Suppressor macrophage treated with lipopolysaccharide for 4 hours (primary cell): ENCODE measurements at regions not wholly inside any gene's neighbourhood (a gene's known extent, or its start where the extent isn't known, plus 50 kb on each side); places are given as distances from the start of the nearest gene placed in this dataset.
"Not testable (repeated sequence)": the region's sequence is repeated elsewhere in the genome, so short reads cannot be mapped to it uniquely, and the experiment has no call there.

Experiments
- DNase-seq: peaks from one replicate; pipeline ENCODE4 v3.0.0-alpha.2; 2020

DNA sequence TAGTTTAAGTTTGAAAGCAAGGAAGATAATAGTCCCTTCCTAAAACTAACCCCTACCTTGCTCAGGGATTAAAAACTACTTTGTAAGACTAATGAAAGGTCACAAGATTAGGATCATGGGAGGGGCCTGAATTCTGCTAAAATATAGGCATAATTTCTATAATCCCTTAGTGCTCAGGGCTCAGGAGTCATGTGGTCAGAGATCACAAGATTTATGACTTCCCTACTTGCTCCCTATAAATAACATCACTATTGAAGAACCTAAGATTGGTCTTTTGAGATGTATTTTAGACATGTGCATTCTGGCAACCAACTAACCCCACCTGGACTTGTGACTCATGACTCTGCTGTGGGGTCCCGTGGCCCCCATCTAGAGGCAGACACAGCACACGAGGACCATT, 81.1 kb downstream of the STMND1 start:
- DNase-seq = no peak

DNA sequence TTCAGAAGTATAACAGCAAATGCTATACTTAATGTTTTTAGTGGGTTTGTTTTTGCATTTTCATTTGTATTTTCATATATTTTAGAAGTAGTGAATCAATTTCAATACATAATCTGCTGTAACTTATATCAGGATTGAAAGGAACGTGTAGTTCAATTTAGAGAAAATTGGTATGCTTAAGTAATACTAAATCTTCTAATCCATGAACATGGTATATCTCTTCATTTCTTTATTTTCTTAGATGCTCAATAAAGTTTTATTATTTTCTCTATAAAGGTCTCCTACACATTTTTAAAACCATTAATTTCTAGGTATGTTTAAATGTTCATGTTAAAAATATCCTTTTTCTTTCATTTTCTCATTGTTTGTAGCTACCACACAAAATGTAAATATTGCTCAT, 85.1 kb downstream of the STMND1 start:
- DNase-seq = no peak

DNA sequence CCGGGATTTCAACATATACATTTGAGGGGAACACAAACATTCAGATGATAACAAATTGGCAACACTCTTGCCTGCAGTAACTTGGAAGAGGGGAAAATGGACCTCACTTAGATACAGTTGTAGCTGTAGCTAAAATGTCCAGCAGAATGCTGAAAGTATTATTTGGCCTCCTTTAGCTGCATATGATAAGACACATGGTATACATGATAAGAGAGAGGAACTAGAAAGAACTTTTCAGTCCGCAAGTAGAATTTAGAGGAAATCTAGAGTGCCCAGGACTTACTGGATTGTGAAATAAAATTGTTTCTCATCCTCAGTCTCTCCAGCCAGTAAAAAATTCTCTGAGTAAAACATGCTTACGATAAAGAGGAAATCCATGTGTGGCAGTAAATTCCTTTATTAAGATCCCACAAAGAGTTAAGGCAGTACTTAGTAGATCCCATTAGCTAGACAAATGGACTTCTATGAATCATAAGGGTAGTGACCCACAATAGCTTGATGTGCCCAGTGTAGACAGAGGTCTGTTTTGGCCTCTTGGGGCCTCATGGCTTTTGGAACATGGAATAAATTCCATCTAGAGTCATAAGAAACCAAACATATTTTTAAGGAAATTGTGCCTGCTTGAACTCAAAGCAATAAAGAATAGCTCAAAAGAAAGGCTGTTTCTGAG, 87.9 kb upstream of the RBM24 start:
- peak; percentile 6 for DNase-seq

DNA sequence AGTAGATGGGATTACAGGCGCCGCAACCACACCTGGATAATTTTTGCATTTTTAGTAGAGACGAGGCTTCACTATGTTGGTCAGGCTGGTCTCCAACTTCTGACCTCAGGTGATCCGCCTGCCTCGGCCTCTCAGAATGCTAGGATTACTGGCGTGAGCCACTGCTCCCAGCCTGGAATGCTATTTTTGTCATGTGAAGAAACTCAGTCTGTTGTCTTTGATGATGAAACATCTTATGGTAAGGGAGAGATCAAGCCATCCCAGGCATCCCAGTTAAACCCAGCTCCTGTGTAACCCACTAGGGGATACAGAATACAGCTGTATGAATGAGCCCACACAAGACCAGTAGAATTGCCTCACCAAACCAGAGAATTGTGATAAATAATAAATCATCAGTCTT, 83.6 kb upstream of the RBM24 start:
- DNase-seq = no peak

DNA sequence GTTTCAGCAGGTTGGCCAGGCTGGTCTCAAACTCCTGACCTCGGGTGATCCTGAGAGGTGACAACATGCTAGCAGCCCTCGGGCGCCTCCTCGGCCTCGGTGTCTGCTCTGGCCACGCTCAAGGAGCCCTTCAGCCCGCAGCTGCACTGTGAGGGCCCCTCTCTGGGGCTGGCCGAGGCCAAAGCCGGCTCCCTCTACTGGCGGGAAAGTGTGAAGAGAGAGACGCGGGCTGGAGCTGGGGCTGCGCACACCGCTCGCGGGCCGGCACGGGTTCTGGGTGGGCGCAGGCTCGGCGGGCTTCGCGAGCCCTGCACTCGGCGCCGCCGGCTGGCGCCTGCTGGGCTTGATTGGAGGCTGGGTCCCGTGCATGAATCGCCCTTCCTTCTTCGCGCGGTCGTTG, 80.8 kb upstream of the RBM24 start:
- DNase-seq = no peak

DNA sequence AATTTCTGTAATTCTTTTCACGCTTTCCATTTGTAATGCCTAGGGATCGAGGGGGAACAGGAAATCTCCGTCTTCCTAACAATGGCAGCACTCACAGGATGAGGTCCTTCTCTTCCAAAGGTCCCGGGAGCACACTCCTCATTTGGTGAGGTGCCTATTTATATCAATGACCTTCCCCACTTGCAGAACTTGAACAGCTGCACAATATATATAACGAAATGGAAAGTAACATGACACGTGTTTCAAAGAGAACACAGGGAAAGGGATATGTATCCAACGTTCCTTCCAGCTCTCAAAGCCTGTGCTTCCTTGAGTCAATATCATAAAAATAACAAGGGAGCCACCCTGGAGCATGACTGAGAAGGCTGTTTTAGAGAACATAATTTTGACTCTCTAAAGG, 78.6 kb upstream of the RBM24 start:
- DNase-seq = no peak

DNA sequence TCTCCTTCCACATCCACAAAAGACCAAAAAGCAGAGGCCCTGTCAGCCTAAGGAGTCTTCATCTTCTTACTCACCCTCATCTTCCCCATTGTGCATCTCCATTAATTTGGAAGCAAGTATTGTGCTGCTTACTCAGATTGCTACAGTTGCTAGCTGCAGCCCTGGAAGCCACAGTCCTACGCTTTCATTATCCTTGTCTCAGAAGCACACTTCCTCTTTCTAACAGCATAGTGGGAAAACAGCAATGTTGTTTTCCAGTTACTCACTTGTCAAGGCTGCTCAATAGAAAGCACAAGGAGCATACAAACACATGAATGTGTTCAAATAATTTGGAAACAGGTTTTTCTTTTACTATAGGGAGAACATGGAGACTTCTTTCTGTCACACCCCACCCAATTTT, 76.6 kb upstream of the RBM24 start:
- DNase-seq = peak; percentile 51

DNA sequence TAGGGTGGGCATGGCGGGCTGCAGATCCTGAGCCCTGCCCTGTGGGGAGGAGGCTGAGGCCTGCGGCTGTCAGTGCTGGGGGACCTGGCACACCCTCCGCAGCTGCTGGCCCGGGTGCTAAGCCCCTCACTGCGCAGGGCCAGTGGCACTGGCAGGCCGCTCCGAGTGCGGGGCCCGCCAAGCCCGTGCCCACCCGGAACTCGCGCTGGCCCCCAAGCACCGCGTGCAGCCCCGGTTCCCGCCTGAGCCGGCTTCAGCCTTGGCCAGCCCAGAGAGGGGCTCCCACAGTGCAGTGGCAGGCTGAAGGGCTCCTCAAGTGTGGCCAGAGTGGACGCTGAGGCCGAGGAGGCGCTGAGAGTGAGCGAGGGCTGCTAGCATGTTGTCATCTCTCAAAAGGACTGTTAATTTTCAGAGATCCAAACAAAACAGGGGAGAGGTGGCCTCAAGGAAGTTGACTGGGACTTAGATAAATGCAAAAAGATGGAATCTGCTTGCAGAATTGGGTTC, 74.5 kb upstream of the RBM24 start:
- DNase-seq = no peak

DNA sequence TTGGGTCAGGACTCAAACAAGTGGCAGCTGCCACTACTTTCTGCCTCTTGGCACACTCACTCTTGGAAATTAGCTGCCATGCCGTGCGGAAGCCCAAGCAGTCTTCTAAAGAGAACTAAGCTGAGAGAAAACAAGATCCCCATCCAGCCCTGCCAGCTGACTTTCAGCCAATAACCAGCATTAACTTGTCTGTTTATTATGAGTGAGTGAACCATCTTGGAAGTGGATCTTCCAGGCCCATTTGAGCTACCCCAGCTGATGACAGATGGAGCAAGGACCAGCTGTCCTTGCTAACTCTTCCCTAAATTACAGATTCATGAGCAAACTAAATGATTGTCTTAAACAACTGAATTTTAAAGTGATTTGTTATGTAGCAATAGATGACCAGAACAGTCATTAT, 73.9 kb upstream of the RBM24 start:
- DNase-seq = no peak

DNA sequence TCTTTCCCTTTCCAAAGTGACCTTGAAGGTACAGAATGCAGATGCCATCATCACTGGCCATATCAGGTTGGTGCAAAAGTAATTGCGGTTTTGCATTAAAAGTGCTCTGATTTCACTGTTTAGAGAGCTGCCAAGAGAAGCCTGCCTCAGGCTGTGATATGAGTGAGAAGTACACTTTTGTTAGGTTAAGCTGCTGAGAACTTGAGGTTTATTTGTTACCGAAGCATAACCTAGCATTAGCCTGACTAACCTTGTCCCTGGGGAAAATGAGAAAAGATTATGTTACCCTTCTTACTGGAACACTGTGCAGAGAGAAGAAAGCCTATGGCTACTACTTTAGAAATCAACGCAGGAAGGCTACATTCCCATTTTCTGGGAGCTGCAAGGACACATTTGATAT, 70.5 kb upstream of the RBM24 start:
- no peak for DNase-seq

DNA sequence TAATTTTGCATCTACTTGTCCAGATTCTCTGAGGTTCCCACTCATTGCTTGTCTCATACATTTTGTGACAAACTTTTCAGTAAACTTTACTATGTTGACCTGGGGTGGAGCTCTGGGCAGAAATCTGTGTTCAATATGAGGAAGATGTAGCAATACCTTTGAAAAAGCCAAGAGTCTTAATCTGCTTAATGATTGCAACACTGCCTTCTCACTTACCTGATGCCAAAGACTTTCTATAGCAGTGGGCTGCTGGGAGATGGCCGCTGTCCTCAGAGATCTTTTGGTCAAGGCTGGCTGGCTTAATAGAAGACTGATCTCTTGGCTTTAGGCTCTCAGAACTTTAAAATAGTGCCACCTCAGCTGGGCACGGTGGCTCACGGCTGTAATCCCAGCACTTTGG, 70.1 kb upstream of the RBM24 start:
- DNase-seq = no peak

DNA sequence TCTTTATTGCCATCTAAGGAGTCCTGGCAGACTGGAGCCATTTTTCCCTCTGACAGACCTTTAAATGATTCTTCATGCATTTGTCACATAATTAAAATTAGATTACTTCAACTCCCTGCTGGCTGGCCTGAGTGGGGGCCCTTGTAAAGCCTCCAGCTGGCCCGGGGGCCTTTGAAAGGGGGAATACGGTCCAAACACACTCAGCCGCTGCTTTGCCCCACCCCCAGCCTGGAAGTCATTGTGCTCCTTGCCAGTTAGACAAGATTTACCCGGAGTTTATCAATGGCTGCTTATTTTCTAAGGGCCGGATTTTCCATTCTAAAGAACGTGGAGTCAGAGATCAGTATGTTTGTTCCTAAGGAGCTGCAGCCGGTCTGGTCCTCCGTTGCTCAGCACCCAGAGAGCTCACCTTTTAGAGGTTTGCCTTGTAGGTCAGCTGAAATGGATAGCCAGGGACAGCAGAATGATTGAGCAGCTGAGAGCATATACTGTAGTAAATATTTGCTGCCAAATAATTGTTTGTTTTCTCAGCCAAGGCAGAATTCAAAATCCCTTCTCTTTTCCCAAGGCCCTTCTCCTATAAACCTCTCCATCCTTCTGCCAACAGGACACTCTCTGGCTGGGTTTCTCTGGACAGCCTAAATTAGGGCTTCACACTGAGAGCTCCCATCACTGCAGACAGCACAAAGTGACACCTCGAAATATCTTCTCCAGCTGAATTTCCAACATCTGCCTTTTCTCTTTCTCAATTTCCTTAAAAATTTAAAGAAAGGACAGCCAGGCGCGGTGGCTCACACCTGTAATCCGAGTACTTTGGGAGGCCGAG, 68.4 kb upstream of the RBM24 start:
- no peak for DNase-seq

DNA sequence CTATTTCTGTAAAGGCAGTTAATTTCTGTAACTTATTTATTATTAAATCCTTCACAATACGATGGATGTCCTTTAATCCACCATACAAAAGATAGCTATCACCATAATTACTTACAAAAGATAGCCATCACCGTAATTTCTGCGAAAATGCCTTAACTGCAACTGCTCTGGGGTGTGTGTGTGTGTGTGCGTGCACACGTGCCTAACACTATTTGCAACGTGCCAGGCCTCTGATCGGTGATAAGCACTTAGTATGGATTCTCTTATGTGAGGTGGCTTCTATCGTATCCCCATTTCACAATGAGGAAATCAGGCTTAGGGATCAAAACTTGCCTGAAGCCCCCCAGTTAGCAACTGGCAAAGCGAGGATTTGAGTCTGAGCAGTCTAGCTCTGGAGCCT, 67.1 kb upstream of the RBM24 start:
- no peak for DNase-seq

DNA sequence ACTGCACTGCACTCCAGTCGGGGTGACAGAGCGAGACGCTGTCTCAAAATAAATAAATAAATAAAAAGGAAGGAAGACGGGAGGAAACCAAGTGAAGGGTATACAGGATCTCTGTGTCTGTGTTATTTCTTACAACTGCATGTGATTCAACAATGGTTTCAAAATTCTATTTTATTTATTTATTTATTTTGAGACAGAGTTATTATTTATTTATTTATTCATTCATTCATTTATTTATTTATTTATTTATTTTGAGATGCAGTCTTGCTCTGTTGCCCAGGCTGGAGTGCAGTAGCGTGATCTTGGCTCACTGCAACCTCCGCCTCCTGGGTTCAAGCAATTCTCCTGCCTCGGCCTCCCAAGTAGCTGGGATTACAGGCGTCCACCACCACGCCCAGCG, 64.2 kb upstream of the RBM24 start:
- DNase-seq = not testable (repeated sequence)

DNA sequence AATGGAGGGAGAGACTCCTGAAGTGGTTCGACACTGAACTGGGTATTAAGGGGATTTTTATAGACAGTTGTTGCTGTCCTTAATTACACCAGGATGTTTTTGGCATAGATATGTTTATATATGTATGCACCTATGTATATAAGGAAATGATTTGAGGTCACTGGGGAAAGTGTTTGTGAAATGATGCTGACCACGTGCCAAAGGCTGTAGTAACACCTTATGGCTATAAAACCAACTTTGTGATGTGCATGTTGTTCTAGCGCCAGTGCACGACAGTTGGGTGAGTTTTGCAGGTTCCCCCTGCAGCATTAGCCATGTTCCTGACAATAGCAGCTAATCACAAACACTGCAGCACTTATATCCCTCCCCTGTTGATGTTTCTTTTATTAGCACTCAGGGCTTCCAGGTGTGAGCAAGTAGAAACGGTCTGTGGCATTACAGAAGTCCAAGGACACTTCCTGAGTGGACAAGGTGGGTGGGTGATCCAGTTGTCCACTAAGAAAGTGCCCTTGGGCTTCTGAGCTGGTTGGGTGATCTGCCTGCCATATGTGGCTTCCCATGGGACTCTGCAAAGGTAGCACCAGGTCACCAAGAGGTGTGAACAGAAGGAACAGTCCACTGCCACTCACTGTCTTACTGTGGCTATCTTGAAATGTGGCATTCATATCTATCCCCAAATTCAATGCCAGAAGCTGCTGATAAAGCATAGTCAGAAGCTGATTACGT, 63.0 kb upstream of the RBM24 start:
- DNase-seq = no peak

DNA sequence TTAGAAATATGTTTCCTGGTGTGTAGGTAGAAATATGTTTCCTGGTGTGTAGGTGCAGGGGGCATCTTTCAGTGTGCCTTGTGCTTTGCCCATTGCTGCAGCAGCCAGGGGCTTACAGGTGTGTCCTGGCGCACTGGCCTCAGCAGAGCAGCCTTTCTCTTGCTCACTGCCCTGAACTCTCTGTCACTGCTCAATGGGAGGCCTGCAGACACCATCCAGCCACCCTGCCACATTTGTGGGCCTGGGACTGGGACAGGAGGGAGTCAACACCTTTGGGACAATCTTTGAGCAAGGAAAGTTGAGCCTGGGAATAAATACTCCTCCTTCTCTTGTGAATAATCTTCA, 62.4 kb upstream of the RBM24 start:
- DNase-seq = no peak

DNA sequence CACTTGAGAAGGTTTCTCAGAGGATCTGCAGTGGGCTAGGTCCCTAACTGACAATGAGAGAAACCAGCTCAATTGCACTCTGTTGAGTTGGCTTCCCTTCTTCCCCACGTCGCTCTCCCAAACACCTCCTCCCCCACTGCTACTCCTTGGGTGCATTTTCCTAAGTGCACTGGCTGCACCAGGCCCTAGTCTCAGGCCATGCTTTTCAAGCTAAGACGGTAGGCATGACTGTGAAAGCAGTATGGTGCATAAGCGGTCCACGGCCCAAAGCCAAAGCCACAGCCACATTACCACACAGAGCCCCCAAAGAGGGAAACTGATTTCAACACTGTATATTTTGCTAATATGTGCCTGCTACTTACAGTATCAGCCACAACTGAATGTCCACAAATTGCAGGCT, 62.1 kb upstream of the RBM24 start:
- DNase-seq = no peak

DNA sequence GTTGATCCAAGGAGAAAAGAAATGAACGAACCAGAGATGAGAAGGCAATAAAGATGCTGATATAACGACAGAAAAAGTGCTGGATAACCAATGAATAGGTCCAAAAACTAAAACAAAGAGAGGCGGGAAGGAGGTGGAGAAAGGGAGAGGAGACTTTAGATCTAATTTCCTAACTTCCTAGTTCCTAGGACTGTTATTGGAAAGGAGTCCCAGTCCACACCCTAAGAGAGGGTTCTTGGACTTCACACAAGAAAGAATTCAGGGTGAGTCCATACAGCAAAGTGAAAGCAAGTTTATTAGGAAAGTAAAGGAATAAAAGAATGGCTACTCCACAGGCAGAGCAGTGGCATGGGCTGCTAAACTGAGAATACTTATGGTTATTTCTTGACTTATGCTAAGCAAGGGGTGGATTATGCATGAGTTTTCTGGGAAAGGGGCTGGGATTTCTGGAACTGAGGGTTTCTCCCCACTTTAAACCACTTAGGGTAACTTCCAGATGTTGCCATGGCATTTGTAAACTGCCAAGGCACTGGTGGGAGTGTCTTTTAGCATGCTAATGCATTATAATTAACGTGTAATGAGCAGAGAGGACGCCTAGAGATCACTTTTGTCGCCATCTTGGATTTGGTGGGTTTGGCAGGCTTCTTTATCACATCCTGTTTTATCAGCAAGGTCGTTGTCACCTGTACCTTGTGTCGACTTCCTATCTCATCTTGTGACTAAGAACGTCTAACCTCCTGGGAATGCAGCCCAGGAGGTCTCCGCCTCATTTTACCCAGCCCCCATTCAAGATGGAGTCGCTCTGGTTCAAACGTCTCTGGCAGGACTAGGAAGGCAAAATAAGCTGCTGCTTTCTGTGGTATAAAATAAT, 60.9 kb upstream of the RBM24 start:
- DNase-seq = no peak

DNA sequence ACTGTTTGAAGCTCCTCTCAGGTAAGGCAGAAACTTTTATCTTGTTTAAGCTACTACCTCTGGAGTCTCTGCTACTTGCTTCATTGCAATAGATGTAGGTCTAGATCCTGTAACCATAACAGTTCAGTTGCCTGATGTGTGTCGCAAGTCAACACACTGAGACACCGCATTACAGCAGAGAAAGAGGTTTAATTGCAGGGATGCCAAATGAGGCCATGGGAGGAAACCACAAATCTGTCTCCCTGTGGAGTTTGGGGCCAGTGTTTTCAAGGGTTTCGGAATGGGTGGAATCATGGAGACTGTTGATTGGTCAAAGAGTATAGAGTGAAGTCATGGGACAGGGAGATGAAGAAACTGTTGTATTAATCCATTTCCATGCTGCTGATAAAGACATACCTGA, 57.1 kb upstream of the RBM24 start:
- DNase-seq = no peak

DNA sequence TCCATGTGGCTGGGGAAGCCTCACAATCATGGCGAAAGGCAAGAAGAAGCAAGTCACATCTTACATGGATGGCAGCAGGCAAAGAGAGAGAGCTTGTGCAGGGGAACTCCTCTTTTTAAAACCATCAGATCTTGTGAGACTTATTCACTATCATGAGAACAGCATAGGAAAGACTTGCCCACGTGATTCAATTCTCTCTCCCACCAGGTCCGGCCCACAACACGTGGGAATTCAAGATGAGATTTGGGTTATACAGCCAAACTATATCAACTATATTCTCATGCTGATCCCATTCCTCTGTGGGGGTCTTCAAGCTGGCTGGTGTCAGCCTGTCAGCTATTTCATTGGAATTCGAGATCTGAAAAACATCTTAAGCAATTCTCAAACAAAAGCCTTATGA, 56.7 kb upstream of the RBM24 start:
- DNase-seq = not testable (repeated sequence)

DNA sequence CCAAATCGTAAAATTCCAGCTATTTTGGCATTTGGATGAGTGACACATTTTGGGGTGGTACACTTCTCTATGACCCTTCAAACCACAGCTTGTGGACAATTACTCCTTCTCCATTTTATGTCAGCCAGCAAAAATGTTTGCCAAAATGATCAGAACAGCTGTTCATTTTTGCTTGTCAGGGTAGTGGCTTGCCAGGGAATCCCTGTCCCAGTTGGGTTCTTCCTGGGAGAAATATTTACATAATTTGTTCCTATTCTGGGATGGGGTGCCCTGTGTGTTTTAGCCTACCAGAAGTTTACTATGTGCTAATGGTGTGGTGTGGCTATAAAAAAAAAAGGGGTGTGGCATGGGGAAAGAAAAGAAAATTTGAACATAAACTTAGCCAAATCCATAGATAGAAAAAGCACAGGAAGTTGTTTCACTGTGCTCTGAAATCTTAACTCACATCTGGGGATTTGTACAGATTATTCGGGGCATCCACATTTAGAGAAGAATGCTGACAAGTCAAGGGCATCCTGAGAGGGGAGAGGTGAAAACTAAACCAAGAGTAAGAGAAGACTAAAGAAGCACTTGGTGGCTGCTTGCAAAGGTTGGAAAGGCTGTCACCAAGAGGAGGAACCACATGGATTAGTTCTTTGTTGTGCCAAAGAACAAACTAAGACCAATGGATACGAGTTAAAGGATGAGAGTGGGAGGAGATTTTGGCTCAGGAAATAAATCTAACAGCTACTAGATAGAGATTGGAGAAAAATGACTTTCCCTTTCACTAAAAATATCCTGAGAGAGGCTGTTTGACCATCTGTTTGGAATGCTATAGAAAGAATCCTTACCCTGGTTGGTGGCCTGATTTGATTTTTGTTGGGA, 55.2 kb upstream of the RBM24 start:
- DNase-seq = no peak

DNA sequence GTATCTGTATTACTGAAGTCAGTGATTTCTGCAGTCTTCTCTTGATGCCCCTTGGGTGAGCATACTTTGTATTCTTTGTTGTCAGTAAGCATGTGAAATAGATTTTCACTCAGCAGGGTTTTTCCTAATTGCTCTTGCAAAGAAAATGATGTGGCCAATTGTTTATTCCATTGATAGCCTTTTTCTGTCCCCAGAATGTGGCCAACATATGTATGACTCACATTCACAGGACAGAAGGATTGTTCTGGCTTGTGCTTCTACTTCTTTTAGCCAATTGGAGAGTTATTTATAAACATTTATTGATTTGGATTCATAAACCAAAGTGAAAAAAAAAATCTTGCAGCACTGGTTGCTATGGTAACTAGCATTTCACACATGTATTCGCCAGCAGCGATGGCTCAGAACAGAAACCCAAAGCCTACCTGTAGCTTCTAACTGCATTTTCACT, 54.4 kb upstream of the RBM24 start:
- DNase-seq = no peak
